Peyer's patch (tissue), 4 donors: ENCODE measurements at regions not wholly inside any gene's neighbourhood (a gene's known extent, or its start where the extent isn't known, plus 50 kb on each side); places are given as distances from the start of the nearest gene placed in this dataset.

Experiments
- CTCF ChIP-seq, 6 experiments: fragments of 450-650 bp in 4 of 6; fragments of 200-600 bp in 2 of 6; sonication (generic) in 1 of 6; IDR thresholded peaks; one replicate each; pipeline ENCODE4 v1.5.1; 2017 to 2019; ENCODE audit warnings: antibody characterized with exemption in 6 of 6, mild to moderate bottlenecking in 3 of 6, moderate library complexity in 1 of 6
- POLR2A ChIP-seq, 2 donors: fragments of 450-650 bp; IDR thresholded peaks; one replicate each; pipeline ENCODE4 v1.5.1; 2017; ENCODE audit warnings: antibody characterized with exemption in 2 of 2, mild to moderate bottlenecking in 2 of 2, moderate library complexity in 2 of 2

DNA sequence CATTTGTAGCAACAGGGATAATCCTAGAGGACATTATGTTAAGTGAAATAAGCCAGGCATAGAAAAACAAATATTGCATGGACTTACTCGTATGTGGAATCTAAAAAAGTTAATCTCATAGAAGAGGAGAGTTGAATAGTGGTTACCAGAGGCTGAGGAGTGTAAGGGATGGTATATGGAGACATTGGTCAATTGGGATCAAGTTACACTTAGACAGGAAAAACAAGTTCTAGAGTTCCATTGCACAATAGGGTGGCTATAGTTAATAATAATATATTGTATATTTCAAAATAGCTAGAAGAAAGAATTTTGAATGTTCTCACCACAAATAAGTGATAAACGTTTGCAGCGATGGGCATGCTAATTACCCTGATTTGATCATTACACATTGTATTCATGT lies 354.6 kb downstream of the SEC16B start:
- TF ChIP-seq CTCF (IDR thresholded peaks at IDR 0.05) (no peak), POLR2A (IDR thresholded peaks at IDR 0.05) (no peak)
